ENCODE measurements at regions not wholly inside any gene's neighbourhood (a gene's known extent, or its start where the extent isn't known, plus 50 kb on each side); places are given as distances from the start of the nearest gene placed in this dataset.
"Not testable (repeated sequence)": the region's sequence is repeated elsewhere in the genome, so short reads cannot be mapped to it uniquely, and the experiment has no call there.

GRCh38 chr15:81067567-81067966, 66.5 kb upstream of the CFAP161 start:
- TF ChIP-seq CTCF (IDR thresholded peaks at IDR 0.05; ENCODE audit: low read length); EZH2 (optimal IDR thresholded peaks at IDR 0.05; ENCODE audit: low read depth, low read length); EZH2phosphoT487 (IDR thresholded peaks at IDR 0.05; ENCODE audit: low read length): not testable (repeated sequence)
